SH-SY5Y (cell line): ENCODE measurements at regions not wholly inside any gene's neighbourhood (a gene's known extent, or its start where the extent isn't known, plus 50 kb on each side); places are given as distances from the start of the nearest gene placed in this dataset.

Experiments used
- GATA2 ChIP-seq: IDR thresholded peaks from 2 replicates; pipeline ENCODE4 v1.6.1; 2011; ENCODE audit warnings: mild to moderate bottlenecking, low read depth, low read length
- GATA3 ChIP-seq: IDR thresholded peaks from 2 replicates; pipeline ENCODE4 v1.6.1; 2011; ENCODE audit warnings: low read depth, mild to moderate bottlenecking, low read length, moderate library complexity

GRCh38 chr11:71083105-71083504, 169.3 kb downstream of the SHANK2 start:
- TF ChIP-seq GATA3, result no peak
- no peak for TF ChIP-seq GATA2
